ENCODE measurements at regions not wholly inside any gene's neighbourhood (a gene's known extent, or its start where the extent isn't known, plus 50 kb on each side); places are given as distances from the start of the nearest gene placed in this dataset.

DNA sequence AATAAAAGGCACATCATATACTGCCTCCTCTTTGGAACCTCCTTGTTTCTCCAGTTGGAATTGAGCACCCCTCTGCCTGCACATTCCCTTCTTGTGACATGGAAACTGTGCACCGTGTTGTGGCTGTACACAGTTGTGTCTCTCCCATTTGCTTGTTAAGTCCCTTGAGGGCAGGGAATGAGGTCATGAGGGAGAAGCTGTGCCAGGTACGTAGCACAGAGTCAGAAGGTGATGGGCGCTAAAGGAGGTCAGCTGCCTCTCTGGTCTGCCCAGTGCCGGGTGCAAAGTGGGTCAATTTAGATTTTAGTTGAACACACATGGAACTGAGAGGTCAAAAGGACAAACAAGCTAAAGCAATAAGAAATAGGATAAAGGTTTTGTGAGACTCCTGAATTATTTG, 124.4 kb downstream of the FAM43A start:
- Histone ChIP-seq H3K27ac (ENCODE audit: low read depth, low read length) (no peak overlapping the region), H3K4me3 (ENCODE audit: low read depth in 1 of 2, low read length in 2 of 2) (no peak overlapping the region), H3K9ac (ENCODE audit: low read length) (no peak overlapping the region), H3K4me1 (ENCODE audit: insufficient read depth, low read length) (no peaks in the 10 kb centered on the region), H3K36me3 (ENCODE audit: insufficient read depth, low read length) (no peaks in the 10 kb centered on the region), H3K9me3 (ENCODE audit: low read length) (no peaks in the 10 kb centered on the region), H3K27me3 (ENCODE audit: control insufficient read depth in 1 of 2, insufficient read depth in 2 of 2, low read length in 2 of 2) (no peaks in the 10 kb centered on the region)

DNA sequence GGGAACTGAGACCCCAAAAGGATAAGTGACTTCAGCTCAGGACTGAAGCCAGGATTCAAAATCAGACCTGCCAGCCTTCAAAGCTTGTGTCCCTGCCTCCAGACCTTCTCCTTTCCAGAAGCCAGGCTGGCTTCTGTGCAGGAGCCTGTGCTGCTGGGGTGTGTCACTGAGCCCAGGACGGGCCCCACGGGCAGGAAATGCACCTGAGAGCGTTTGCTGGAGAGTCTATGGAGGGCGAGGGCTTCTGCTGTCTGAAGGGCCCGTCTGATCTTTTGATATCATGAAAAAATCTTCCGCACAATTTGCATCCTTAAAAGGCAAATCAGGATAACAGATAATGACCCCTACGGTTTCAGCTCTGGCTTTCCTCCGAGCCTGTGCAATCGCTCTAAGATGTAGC, 125.4 kb downstream of the FAM43A start:
- Histone ChIP-seq H3K27me3 (ENCODE audit: control insufficient read depth in 1 of 2, insufficient read depth in 2 of 2, low read length in 2 of 2) (no peaks in the 10 kb centered on the region), H3K36me3 (ENCODE audit: insufficient read depth, low read length) (no peaks in the 10 kb centered on the region), H3K27ac (ENCODE audit: low read depth, low read length) (no peak overlapping the region), H3K9me3 (ENCODE audit: low read length) (no peaks in the 10 kb centered on the region), H3K4me1 (ENCODE audit: insufficient read depth, low read length) (no peaks in the 10 kb centered on the region), H3K9ac (ENCODE audit: low read length) (no peak overlapping the region), H3K4me3 (ENCODE audit: low read depth in 1 of 2, low read length in 2 of 2) (no peak overlapping the region)

DNA sequence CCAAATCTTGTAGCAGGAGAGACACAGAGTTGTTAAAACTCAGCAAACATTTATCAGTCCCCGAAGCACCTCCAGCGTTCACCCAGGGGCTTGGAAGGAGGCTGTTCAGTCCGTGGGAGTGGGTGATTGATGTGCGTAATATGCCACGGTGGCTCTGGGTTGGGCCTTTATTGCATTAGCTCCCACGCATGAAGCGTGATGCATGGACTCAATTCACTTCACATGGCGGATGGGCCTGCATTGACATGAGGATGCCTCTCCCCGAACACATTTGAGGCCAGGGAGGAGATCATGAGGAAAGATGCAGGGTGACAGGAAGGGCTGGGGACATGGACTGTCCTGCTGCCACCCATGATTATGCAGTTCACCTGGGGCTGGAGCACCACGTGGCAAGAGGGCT, 126.5 kb downstream of the FAM43A start:
- no peaks in the 10 kb centered on the region for H3K4me1 ChIP-seq (ENCODE audit: insufficient read depth, low read length)
- no peak overlapping the region for H3K27ac ChIP-seq (ENCODE audit: low read depth, low read length)
- H3K4me3 ChIP-seq (ENCODE audit: low read depth in 1 of 2, low read length in 2 of 2), result no peak overlapping the region
- H3K9ac ChIP-seq (ENCODE audit: low read length), result no peak overlapping the region
- H3K27me3 ChIP-seq (ENCODE audit: control insufficient read depth in 1 of 2, insufficient read depth in 2 of 2, low read length in 2 of 2), result no peaks in the 10 kb centered on the region
- H3K36me3 ChIP-seq (ENCODE audit: insufficient read depth, low read length), result no peaks in the 10 kb centered on the region
- no peaks in the 10 kb centered on the region for H3K9me3 ChIP-seq (ENCODE audit: low read length)

GRCh38 chr3:194814878-194815357, 129.2 kb downstream of the FAM43A start:
- Histone ChIP-seq H3K36me3 (ENCODE audit: insufficient read depth, low read length) (no peaks in the 10 kb centered on the region), H3K4me3 (ENCODE audit: low read depth in 1 of 2, low read length in 2 of 2) (no peak overlapping the region), H3K4me1 (ENCODE audit: insufficient read depth, low read length) (no peaks in the 10 kb centered on the region), H3K9ac (ENCODE audit: low read length) (no peak overlapping the region), H3K27ac (ENCODE audit: low read depth, low read length) (no peak overlapping the region), H3K27me3 (ENCODE audit: control insufficient read depth in 1 of 2, insufficient read depth in 2 of 2, low read length in 2 of 2) (no peaks in the 10 kb centered on the region), H3K9me3 (ENCODE audit: low read length) (no peaks in the 10 kb centered on the region)

GRCh38 chr3:194816748-194817591, 131.3 kb downstream of the FAM43A start:
- Histone ChIP-seq H3K4me1 (ENCODE audit: insufficient read depth, low read length) (no peaks in the 10 kb centered on the region), H3K9ac (ENCODE audit: low read length) (no peak overlapping the region), H3K27me3 (ENCODE audit: control insufficient read depth in 1 of 2, insufficient read depth in 2 of 2, low read length in 2 of 2) (no peaks in the 10 kb centered on the region), H3K4me3 (ENCODE audit: low read depth in 1 of 2, low read length in 2 of 2) (no peak overlapping the region), H3K36me3 (ENCODE audit: insufficient read depth, low read length) (no peaks in the 10 kb centered on the region), H3K9me3 (ENCODE audit: low read length) (no peaks in the 10 kb centered on the region), H3K27ac (ENCODE audit: low read depth, low read length) (no peak overlapping the region)

DNA sequence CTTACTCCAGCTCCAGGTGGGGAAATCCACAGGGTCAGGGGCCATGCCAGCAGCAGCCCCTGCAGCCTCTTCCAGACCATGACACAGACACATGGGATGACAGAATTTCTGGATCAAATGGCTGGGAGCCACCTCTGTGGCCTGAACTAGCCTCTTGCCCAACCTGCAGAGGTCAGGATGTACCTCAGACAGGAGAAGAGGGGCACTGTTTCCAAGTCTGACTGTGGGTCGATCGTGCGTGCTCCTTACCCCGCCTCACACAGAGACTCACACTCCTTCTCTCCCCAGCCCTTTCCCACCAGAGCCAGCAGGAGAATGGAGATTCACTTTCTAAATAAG, 131.9 kb downstream of the FAM43A start:
- H3K9me3 ChIP-seq (ENCODE audit: low read length), result no peaks in the 10 kb centered on the region
- no peak overlapping the region for H3K27ac ChIP-seq (ENCODE audit: low read depth, low read length)
- no peaks in the 10 kb centered on the region for H3K36me3 ChIP-seq (ENCODE audit: insufficient read depth, low read length)
- H3K9ac ChIP-seq (ENCODE audit: low read length), result no peak overlapping the region
- no peaks in the 10 kb centered on the region for H3K4me1 ChIP-seq (ENCODE audit: insufficient read depth, low read length)
- H3K27me3 ChIP-seq (ENCODE audit: control insufficient read depth in 1 of 2, insufficient read depth in 2 of 2, low read length in 2 of 2), result no peaks in the 10 kb centered on the region
- H3K4me3 ChIP-seq (ENCODE audit: low read depth in 1 of 2, low read length in 2 of 2), result no peak overlapping the region

DNA sequence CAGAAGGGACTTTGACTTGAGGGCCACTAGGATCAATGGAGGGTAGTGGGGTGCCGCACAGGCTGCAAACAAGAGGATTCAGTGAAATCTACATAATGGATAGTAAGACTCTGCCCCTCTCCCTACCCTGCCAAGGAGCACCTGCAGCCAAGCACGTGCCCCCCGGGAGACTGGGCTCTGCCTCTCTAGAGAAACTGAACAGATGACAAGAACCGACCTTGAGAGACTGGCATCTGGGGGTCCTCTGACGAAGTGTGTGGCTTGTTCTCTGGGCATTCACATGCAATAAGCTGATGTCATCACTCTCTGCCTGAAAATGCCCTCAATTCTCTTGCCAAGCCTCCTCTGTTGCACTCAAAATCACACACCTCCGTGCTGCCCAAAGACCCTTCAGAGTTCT, 132.3 kb downstream of the FAM43A start:
- no peak overlapping the region for H3K27ac ChIP-seq (ENCODE audit: low read depth, low read length)
- H3K36me3 ChIP-seq (ENCODE audit: insufficient read depth, low read length), result no peaks in the 10 kb centered on the region

GRCh38 chr3:194824100-194824499, 138.4 kb downstream of the FAM43A start:
- Histone ChIP-seq H3K27ac (ENCODE audit: low read depth, low read length) (no peak overlapping the region), H3K9me3 (ENCODE audit: low read length) (no peaks in the 10 kb centered on the region), H3K4me3 (ENCODE audit: low read depth in 1 of 2, low read length in 2 of 2) (no peak overlapping the region), H3K27me3 (ENCODE audit: control insufficient read depth in 1 of 2, insufficient read depth in 2 of 2, low read length in 2 of 2) (no peaks in the 10 kb centered on the region), H3K9ac (ENCODE audit: low read length) (no peak overlapping the region), H3K4me1 (ENCODE audit: insufficient read depth, low read length) (no peaks in the 10 kb centered on the region), H3K36me3 (ENCODE audit: insufficient read depth, low read length) (no peaks in the 10 kb centered on the region)

More for the DNA sequence above, 132.3 kb downstream of the FAM43A start:
- no peaks in the 10 kb centered on the region for H3K9me3 ChIP-seq (ENCODE audit: low read length)
- H3K27me3 ChIP-seq (ENCODE audit: control insufficient read depth in 1 of 2, insufficient read depth in 2 of 2, low read length in 2 of 2), result no peaks in the 10 kb centered on the region
- H3K4me1 ChIP-seq (ENCODE audit: insufficient read depth, low read length), result no peaks in the 10 kb centered on the region
- H3K9ac ChIP-seq (ENCODE audit: low read length), result no peak overlapping the region
- H3K4me3 ChIP-seq (ENCODE audit: low read depth in 1 of 2, low read length in 2 of 2), result no peak overlapping the region

- Histone ChIP-seq H3K9me3 (ENCODE audit: low read length) (no peaks in the 10 kb centered on the region), H3K4me3 (ENCODE audit: low read depth in 1 of 2, low read length in 2 of 2) (no peak overlapping the region), H3K4me1 (ENCODE audit: insufficient read depth, low read length) (no peaks in the 10 kb centered on the region), H3K36me3 (ENCODE audit: insufficient read depth, low read length) (no peaks in the 10 kb centered on the region), H3K9ac (ENCODE audit: low read length) (no peak overlapping the region), H3K27me3 (ENCODE audit: control insufficient read depth in 1 of 2, insufficient read depth in 2 of 2, low read length in 2 of 2) (no peaks in the 10 kb centered on the region), H3K27ac (ENCODE audit: low read depth, low read length) (no peak overlapping the region)
These were observed 139.0 kb downstream of the FAM43A start for GRCh38 chr3:194824701-194825111.

GRCh38 chr3:194826594-194826993, 140.9 kb downstream of the FAM43A start:
- Histone ChIP-seq H3K36me3 (ENCODE audit: insufficient read depth, low read length) (no peaks in the 10 kb centered on the region), H3K4me1 (ENCODE audit: insufficient read depth, low read length) (no peaks in the 10 kb centered on the region), H3K4me3 (ENCODE audit: low read depth in 1 of 2, low read length in 2 of 2) (no peak overlapping the region), H3K9ac (ENCODE audit: low read length) (no peak overlapping the region), H3K27ac (ENCODE audit: low read depth, low read length) (no peak overlapping the region), H3K9me3 (ENCODE audit: low read length) (no peaks in the 10 kb centered on the region), H3K27me3 (ENCODE audit: control insufficient read depth in 1 of 2, insufficient read depth in 2 of 2, low read length in 2 of 2) (no peaks in the 10 kb centered on the region)

DNA sequence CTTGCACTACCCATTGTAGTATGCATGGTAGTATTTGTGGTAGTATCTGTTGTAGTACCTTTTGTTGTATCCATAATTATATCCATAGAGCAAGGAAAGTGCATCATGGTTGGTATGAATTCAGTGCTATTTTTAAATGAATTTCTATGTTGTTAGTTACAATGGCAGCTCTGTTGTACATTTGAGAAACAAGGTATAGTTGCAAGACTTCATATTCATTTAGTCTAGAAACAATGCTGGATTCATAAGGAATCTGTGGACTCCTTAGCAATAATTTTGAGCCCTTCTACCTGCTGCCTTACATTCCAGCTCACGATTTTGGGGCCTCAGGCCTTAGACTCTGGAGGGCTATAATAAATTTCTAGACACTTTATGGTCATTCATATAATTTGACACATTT, 141.8 kb downstream of the FAM43A start:
- no peaks in the 10 kb centered on the region for H3K4me1 ChIP-seq (ENCODE audit: insufficient read depth, low read length)
- H3K9ac ChIP-seq (ENCODE audit: low read length), result no peak overlapping the region
- H3K36me3 ChIP-seq (ENCODE audit: insufficient read depth, low read length), result no peaks in the 10 kb centered on the region
- H3K4me3 ChIP-seq (ENCODE audit: low read depth in 1 of 2, low read length in 2 of 2), result no peak overlapping the region
- H3K27me3 ChIP-seq (ENCODE audit: control insufficient read depth in 1 of 2, insufficient read depth in 2 of 2, low read length in 2 of 2), result no peaks in the 10 kb centered on the region
- H3K27ac ChIP-seq (ENCODE audit: low read depth, low read length), result no peak overlapping the region
- H3K9me3 ChIP-seq (ENCODE audit: low read length), result no peaks in the 10 kb centered on the region

DNA sequence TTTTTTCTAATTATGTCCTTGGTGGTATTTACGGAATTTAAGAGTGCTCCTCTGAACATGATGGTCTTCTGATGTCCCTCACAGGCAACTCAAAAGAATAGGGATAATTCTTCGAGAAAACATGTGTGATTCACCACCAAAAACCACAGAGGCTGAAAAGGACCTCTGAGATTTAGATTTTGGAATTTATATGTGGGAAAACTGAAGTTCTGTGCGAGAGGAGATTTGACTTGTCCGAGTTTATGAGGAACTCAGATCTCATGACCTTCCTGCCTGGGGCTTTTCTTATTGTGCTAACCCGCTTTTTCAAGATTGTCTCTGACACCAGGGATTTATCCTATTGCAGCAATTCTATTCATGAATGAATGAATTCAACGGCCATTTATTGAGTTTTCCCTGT, 142.4 kb downstream of the FAM43A start:
- H3K36me3 ChIP-seq (ENCODE audit: insufficient read depth, low read length), result no peaks in the 10 kb centered on the region
- H3K27me3 ChIP-seq (ENCODE audit: control insufficient read depth in 1 of 2, insufficient read depth in 2 of 2, low read length in 2 of 2), result no peaks in the 10 kb centered on the region
- H3K9ac ChIP-seq (ENCODE audit: low read length), result no peak overlapping the region
- H3K4me1 ChIP-seq (ENCODE audit: insufficient read depth, low read length), result no peaks in the 10 kb centered on the region
- H3K4me3 ChIP-seq (ENCODE audit: low read depth in 1 of 2, low read length in 2 of 2), result no peak overlapping the region
- H3K27ac ChIP-seq (ENCODE audit: low read depth, low read length), result no peak overlapping the region
- H3K9me3 ChIP-seq (ENCODE audit: low read length), result no peaks in the 10 kb centered on the region

Measured in muscle layer of colon (tissue), 2 donors.